DOHH2 (cell line): ENCODE measurements at regions not wholly inside any gene's neighbourhood (a gene's known extent, or its start where the extent isn't known, plus 50 kb on each side); places are given as distances from the start of the nearest gene placed in this dataset.

Experiments
- H3F3A ChIP-seq: fragments of 200-600 bp; sonication (generic), shearing (Covaris generic); 2 replicates; pipeline ENCODE4 v1.6.0; 2016; ENCODE audit warnings: antibody characterized with exemption, mild to moderate bottlenecking; ENCODE audit not compliant: control insufficient read depth, insufficient read depth
- H3K27ac ChIP-seq: fragments of 200-600 bp; sonication (generic); 2 replicates; pipeline ENCODE4 v1.5.1; 2014; ENCODE audit warnings: low read depth, mild to moderate bottlenecking, low read length, moderate library complexity
- H3K27me3 ChIP-seq: fragments of 200-600 bp; sonication (generic); 2 replicates; pipeline ENCODE4 v1.6.1; 2014; ENCODE audit warnings: mild to moderate bottlenecking, low read length, mixed read lengths; ENCODE audit not compliant: control insufficient read depth
- H3K36me3 ChIP-seq: fragments of 200-600 bp; sonication (generic); 2 replicates; pipeline ENCODE4 v1.6.1; 2014; ENCODE audit warnings: mild to moderate bottlenecking, low read length, moderate library complexity, mixed read lengths; ENCODE audit not compliant: control insufficient read depth
- H3K4me1 ChIP-seq: fragments of 200-600 bp; sonication (generic); 2 replicates; pipeline ENCODE4 v1.6.1; 2014; ENCODE audit warnings: mild to moderate bottlenecking, low read length, mixed read lengths; ENCODE audit not compliant: control insufficient read depth
- H3K4me2 ChIP-seq: fragments of 200-600 bp; sonication (generic); 2 replicates; pipeline ENCODE4 v1.6.0; 2014; ENCODE audit warnings: mild to moderate bottlenecking, low read length, moderate library complexity
- H3K4me3 ChIP-seq: fragments of 200-600 bp; sonication (generic); 2 replicates; pipeline ENCODE4 v1.5.1; 2014; ENCODE audit warnings: mild to moderate bottlenecking, low read length, mixed read lengths
- H3K79me2 ChIP-seq: fragments of 200-600 bp; sonication (generic); 2 replicates; pipeline ENCODE4 v1.6.1; 2014; ENCODE audit warnings: mild to moderate bottlenecking, low read length, mixed read lengths; ENCODE audit not compliant: control insufficient read depth
- H3K9me2 ChIP-seq: fragments of 200-600 bp; sonication (generic); replicated peaks from 2 replicates; pipeline ENCODE4 v1.6.1; 2014; ENCODE audit warnings: mild to moderate bottlenecking, low read length, mixed read lengths; ENCODE audit not compliant: control insufficient read depth
- H3K9me3 ChIP-seq: fragments of 200-600 bp; sonication (generic); 2 replicates; pipeline ENCODE4 v1.6.1; 2014; ENCODE audit warnings: antibody characterized with exemption, low read length, mixed read lengths; ENCODE audit not compliant: control insufficient read depth, insufficient read depth
- H4K20me1 ChIP-seq: fragments of 200-600 bp; sonication (generic); 2 replicates; pipeline ENCODE4 v1.6.0; 2014; ENCODE audit warnings: low read depth, mild to moderate bottlenecking, antibody characterized with exemption, low read length, moderate library complexity; ENCODE audit not compliant: control insufficient read depth, insufficient read depth
- CTCF ChIP-seq: fragments of 200-600 bp; sonication (generic); IDR thresholded peaks from one replicate; pipeline ENCODE4 v1.5.1; 2014; ENCODE audit warnings: antibody characterized with exemption, mild to moderate bottlenecking, low read depth, low read length; ENCODE audit not compliant: poor library complexity, severe bottlenecking
- EZH2phosphoT487 ChIP-seq: fragments of 200-600 bp; sonication (generic); IDR thresholded peaks from 2 replicates; pipeline ENCODE4 v1.6.1; 2017; ENCODE audit warnings: borderline replicate concordance, mild to moderate bottlenecking, antibody characterized with exemption, low read length, moderate library complexity, mixed read lengths

GRCh38 chr12:46884362-46884761 lies 58.6 kb upstream of the SLC38A4 start:
- H3K79me2 ChIP-seq, result no peaks in the 10 kb centered on the region
- H3K9me3 ChIP-seq, result no peaks in the 10 kb centered on the region

GRCh38 chr12:46886541-46887041 lies 60.8 kb upstream of the SLC38A4 start:
- no peaks in the 10 kb centered on the region for H3K27me3 ChIP-seq
- no peaks in the 10 kb centered on the region for H3K9me2 ChIP-seq
- no peaks in the 10 kb centered on the region for H3K79me2 ChIP-seq
- H3K27ac ChIP-seq, result no peak overlapping the region
- no peaks in the 10 kb centered on the region for H4K20me1 ChIP-seq
- no peaks in the 10 kb centered on the region for H3F3A ChIP-seq
- no peak overlapping the region for H3K4me3 ChIP-seq
- no peaks in the 10 kb centered on the region for H3K36me3 ChIP-seq
- no peaks in the 10 kb centered on the region for H3K9me3 ChIP-seq
- H3K4me2 ChIP-seq, result no peak overlapping the region
- no peaks in the 10 kb centered on the region for H3K4me1 ChIP-seq
- no peak for TF ChIP-seq CTCF
- no peak for TF ChIP-seq EZH2phosphoT487

More at GRCh38 chr12:46884362-46884761, 58.6 kb upstream of the SLC38A4 start:
- Histone ChIP-seq H3K9me2 (no peaks in the 10 kb centered on the region), H4K20me1 (no peaks in the 10 kb centered on the region), H3K4me3 (no peak overlapping the region), H3F3A (no peaks in the 10 kb centered on the region), H3K4me2 (no peak overlapping the region), H3K27me3 (no peaks in the 10 kb centered on the region), H3K4me1 (no peaks in the 10 kb centered on the region), H3K36me3 (no peaks in the 10 kb centered on the region), H3K27ac (no peak overlapping the region)
- no peak for TF ChIP-seq CTCF
- TF ChIP-seq EZH2phosphoT487, result no peak

GRCh38 chr12:46887870-46888269 lies 62.1 kb upstream of the SLC38A4 start:
- TF ChIP-seq CTCF (no peak), EZH2phosphoT487 (no peak)
- no peaks in the 10 kb centered on the region for H3K9me3 ChIP-seq
- no peak overlapping the region for H3K4me3 ChIP-seq

GRCh38 chr12:46888568-46888967 lies 62.8 kb upstream of the SLC38A4 start:
- no peaks in the 10 kb centered on the region for H3K36me3 ChIP-seq
- no peak overlapping the region for H3K27ac ChIP-seq
- H3K4me3 ChIP-seq, result no peak overlapping the region
- H4K20me1 ChIP-seq, result no peaks in the 10 kb centered on the region
- TF ChIP-seq EZH2phosphoT487 (no peak), CTCF (no peak)
- no peaks in the 10 kb centered on the region for H3F3A ChIP-seq
- H3K4me1 ChIP-seq, result no peaks in the 10 kb centered on the region
- no peaks in the 10 kb centered on the region for H3K79me2 ChIP-seq
- no peaks in the 10 kb centered on the region for H3K27me3 ChIP-seq
- no peak overlapping the region for H3K4me2 ChIP-seq
- no peaks in the 10 kb centered on the region for H3K9me3 ChIP-seq
- no peaks in the 10 kb centered on the region for H3K9me2 ChIP-seq

More at GRCh38 chr12:46887870-46888269, 62.1 kb upstream of the SLC38A4 start:
- no peaks in the 10 kb centered on the region for H3F3A ChIP-seq
- H3K4me1 ChIP-seq, result no peaks in the 10 kb centered on the region
- no peaks in the 10 kb centered on the region for H3K79me2 ChIP-seq
- no peaks in the 10 kb centered on the region for H3K36me3 ChIP-seq
- no peaks in the 10 kb centered on the region for H4K20me1 ChIP-seq
- H3K27ac ChIP-seq, result no peak overlapping the region
- no peaks in the 10 kb centered on the region for H3K9me2 ChIP-seq
- no peaks in the 10 kb centered on the region for H3K27me3 ChIP-seq
- H3K4me2 ChIP-seq, result no peak overlapping the region
